Right ventricle myocardium superior (tissue), 1 donor: ENCODE measurements at regions not wholly inside any gene's neighbourhood (a gene's known extent, or its start where the extent isn't known, plus 50 kb on each side); places are given as distances from the start of the nearest gene placed in this dataset.

Source experiments
- ATAC-seq: fragments of 200-7000 bp; cut with Tn5 transposase; one replicate; pipeline ENCODE4 v1.9.1; 2020; ENCODE audit warnings: mild to moderate bottlenecking; ENCODE audit not compliant: poor library complexity
- DNase-seq: peaks from one replicate; pipeline ENCODE4 v3.0.0-alpha.2; 2020
- intact Hi-C: fragments of 100-400 bp; cut with DNase I; formaldehyde crosslinking; loops from one replicate; pipeline ENCODE4 v1.11.2; 2022
- donor health status: DM: no; HTN: yes; CAD: no; lungs with severe emphysema.

- intact Hi-C loops = no loop called here
- no peak for ATAC-seq
Measured at GRCh38 chr7:153392726-153393125, 633.2 kb downstream of the ACTR3B start.

DNA sequence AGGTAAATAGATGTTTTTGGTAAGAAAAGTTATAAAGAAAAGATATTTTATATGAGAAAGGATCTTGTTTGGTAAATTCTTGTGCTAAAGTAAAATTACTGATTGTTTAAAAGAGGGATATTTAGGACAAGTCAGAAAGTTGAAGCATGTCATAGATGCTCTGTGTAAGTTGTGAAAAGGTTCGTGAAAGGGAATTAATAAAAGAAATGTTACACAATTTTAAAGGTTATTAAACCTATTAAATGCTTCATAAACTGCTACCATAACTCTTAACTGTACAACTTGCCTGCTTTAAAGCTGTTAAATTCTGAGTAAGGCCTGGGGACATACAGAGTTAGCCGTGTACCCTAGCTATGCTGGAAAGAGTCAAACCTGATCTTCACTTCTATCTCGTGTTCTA lies 634.1 kb downstream of the ACTR3B start:
- ATAC-seq = no peak
- no peak for DNase-seq
- intact Hi-C loops = no loop called here

More at GRCh38 chr7:153392726-153393125, 633.2 kb downstream of the ACTR3B start:
- DNase-seq = no peak

DNA sequence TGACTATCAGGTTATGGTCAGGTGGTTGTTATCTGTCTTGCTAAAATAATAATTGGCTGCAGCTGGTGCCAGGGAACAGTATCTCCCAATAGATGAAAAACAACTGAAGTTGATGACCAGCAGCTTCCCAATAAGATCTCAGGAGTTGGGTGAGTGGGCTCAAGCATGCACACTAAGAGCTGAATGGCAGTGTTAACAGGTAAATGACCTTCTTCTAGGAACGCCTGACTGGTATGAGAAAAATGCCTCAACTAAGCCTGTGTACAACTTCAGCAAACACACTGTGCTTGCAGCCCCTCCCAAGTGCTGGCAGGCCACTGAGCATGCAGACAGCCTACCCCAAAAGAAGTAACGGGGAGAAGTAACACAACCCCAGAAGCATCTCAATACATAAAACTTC lies 636.9 kb downstream of the ACTR3B start:
- no peak for ATAC-seq
- intact Hi-C loops = no loop called here
- DNase-seq = no peak

GRCh38 chr7:153397459-153397858 lies 637.9 kb downstream of the ACTR3B start:
- DNase-seq = no peak
- ATAC-seq = no peak
- intact Hi-C loops = no loop called here

GRCh38 chr7:153397906-153398305 lies 638.4 kb downstream of the ACTR3B start:
- ATAC-seq (no peak), DNase-seq (no peak)
- intact Hi-C loops = no loop called here

DNA sequence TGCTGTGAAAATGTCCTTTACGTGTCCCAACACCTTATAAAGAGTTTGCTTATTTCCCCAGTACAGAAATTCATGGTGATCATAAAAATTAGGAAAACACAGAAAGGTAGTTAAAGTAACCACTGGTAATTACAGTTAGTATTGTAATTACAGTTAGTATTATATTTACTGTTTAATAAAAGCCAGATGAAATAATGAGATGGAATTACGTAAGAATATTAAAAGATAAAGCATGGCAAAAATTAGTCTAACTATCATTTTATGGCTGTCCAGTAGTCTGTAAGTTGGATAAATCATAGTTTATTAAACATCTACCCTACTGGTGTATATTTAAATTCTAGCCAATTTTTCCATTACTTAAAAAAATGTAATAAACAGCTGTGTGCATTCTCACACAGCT lies 638.8 kb downstream of the ACTR3B start:
- no peak for DNase-seq
- ATAC-seq = no peak
- intact Hi-C loops = no loop called here

DNA sequence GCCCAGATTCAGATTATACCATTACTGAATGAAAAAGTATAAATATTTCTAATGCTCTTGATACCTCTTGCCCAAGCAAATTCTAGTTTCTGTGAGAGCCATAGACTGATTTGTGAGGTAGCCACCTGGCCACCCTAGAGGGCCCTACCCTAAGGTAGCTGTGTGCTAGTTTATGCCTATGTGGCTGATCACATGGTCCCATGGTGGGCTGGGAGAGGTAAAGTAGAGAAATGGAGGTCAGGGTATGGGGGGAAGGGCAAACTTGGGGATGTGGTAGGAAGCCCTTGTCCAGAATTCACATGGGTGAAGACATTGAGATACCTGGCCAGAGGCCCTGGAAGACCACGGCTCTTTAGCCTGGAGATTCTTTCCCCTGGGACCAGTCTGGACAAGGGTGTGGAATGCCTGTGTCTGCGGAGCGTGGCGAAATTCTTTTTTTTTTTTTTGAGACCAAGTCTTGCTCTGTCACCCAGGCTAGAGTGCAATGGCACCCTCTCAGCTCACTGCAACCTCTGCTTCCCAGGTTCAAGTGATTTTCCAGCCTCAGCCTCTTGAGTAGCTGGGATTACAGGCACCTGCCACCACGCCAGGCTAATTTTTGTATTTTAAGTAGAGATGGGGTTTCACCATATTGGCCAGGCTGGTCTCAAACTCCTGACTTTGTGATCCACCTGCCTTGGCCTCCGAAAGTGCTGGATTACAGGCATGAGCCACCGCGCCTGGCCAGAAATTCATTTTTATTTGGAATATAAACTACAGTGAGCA lies 639.4 kb downstream of the ACTR3B start:
- no peak for DNase-seq
- intact Hi-C loops = no loop called here
- no peak for ATAC-seq

- ATAC-seq (no peak), DNase-seq (no peak)
- intact Hi-C loops = no loop called here
Measured at GRCh38 chr7:153399554-153399940, 640.0 kb downstream of the ACTR3B start.

- DNase-seq = no peak
- no peak for ATAC-seq
- intact Hi-C loops = no loop called here
Measured at GRCh38 chr7:153400735-153401593, 641.4 kb downstream of the ACTR3B start.

DNA sequence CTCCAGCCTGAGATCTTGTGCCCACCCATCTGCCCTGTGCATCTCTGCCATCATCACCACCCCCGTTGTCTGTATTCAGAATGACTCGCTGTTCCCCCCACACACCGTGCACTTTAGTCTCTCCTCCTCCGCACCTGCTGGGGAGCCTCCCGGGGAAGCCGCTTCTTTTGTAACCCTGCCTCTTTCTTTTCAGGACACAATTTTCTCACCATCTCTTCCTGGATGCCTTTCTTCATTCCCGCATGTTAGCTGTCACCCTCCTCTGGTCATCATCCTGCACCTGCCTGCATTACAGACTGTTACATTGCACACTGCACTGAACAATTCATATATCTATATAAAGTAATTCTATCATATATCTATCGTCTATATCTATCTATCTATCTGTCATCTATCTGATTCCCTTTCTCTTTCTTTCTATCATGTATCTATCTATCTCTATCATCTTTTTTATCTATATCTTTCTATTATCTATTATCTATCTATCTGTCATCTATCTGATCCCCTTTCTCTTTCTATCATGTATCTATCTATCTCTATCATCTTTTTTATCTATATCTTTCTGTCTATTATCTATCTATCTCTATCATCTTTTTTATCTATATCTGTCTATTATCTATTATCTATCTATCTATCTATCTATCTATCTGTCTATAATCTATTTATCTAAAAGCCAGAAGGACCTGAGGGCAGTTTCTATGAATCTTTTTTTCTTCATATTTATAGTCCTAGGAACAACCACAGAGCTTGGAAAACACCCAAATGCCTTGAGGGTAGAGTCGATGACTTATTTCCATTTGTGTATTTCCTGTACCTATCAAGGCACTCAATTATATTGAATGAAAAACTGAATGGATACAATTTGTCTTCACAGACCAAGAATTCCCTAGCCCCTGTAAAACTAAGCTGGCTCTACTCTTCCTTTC lies 642.5 kb downstream of the ACTR3B start:
- intact Hi-C loops = no loop called here
- ATAC-seq = no peak
- no peak for DNase-seq

- DNase-seq (no peak), ATAC-seq (no peak)
- intact Hi-C loops = no loop called here
Measured at GRCh38 chr7:153402721-153403541, 643.4 kb downstream of the ACTR3B start.

DNA sequence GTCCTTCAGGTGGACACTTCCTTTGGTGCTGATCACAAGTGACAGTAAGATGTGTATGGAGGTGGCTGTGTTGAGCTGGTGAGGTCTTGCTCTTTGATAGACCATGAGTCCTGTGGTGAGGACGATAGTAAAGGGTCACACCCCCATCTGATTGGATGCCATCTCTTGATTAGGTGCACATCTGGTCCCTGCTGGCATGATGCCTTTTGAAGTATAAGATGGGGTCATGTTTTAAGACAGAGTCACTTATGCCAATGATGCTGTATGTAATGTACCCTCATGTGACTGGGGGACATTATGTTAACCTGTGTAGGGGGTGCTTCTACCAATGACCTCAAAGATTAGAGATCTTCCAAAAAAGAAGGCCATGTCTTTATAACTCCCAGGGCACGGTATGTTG lies 644.6 kb downstream of the ACTR3B start:
- no peak for ATAC-seq

GRCh38 chr7:153404781-153405279 lies 645.3 kb downstream of the ACTR3B start:
- ATAC-seq = no peak
- intact Hi-C loops = no loop called here
- no peak for DNase-seq

More for the DNA sequence above, 644.6 kb downstream of the ACTR3B start:
- no peak for DNase-seq
- intact Hi-C loops = no loop called here

- ATAC-seq (no peak), DNase-seq (no peak)
- intact Hi-C loops = no loop called here
Measured at GRCh38 chr7:153405704-153406485, 646.3 kb upstream of the DPP6 start.

DNA sequence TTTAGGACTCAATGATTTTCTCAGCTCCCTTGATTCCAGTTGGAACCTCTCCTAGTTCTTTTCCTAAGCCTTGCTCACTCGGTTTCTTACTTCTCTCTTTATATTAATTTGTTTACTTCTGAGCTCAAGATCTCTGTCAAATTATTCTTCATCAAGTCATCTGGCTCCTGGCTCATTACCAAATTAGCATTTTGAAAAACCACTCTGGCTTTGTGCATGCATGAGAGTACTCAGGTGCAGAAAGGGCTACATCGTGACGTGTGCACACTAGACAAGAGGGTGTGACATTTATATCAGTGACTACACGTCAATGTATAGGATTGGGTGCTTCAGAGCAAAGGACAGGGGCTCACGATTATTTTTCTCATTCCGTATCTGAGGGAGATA lies 645.7 kb upstream of the DPP6 start:
- intact Hi-C loops = no loop called here
- ATAC-seq (no peak), DNase-seq (no peak)

DNA sequence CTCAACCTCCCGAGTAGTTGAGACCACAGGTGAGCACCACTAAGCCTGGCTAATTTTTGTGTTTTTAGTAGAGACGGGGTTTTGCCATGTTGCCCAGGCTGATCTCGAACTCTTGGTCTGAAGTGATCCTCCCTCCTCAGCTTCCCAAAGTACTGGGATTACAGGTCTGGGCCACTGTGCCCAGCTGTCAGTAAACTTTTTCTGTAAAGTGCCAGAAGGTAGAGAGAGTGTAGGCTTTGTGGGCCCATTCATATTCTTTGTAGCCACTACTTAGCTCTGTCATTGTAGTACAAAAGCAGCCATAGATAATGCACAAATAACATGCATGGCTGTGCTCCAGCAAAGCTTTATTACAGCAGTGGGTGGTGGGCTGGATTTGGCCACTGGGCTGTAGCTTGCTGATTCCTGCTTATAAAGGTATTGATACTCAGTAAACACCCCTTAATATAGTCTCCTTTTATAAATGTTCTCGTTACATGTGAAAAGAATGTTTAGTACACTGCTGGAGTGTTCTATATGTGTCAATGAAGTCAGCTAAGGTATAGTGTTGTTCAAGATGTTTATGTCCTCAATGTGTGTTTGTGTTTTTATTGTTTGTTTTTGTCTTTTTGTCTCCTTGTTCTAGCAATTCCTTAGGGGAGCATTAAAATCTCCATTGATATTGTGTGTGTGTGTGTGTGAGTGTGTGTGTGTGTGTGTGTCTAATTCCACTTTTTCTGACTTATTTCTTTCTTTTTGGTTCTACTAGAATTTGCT lies 644.7 kb upstream of the DPP6 start:
- ATAC-seq = no peak
- DNase-seq = no peak
- intact Hi-C loops = no loop called here
